HG03342 (cell line): ENCODE measurements at regions not wholly inside any gene's neighbourhood (a gene's known extent, or its start where the extent isn't known, plus 50 kb on each side); places are given as distances from the start of the nearest gene placed in this dataset.
"Not testable (repeated sequence)": the region's sequence is repeated elsewhere in the genome, so short reads cannot be mapped to it uniquely, and the experiment has no call there.

Experiments
- ATAC-seq: cut with Tn5 transposase; IDR thresholded peaks from one replicate; pipeline ENCODE4 v1.9.1; 2021; ENCODE audit warnings: mild to moderate bottlenecking, moderate library complexity; ENCODE audit not compliant: unreplicated experiment

DNA sequence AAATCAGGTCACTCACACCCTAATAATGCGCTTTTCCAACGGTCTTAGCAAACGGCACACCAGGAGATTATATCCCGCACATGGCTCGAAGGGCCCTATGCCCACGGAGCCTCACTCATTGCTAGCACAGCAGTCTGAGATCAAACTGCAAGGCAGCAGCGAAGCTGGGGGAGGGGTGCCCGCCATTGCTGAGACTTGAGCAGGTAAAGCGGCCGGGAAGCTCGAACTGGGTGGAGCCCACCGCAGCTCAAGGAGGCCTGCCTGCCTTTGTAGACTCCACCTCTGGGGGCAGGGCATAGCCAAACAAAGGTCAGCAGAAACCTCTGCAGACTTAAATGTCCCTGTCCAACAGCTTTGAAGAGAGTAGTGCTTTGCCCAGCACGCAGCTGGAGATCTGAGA, 432.4 kb upstream of the ADAMTS9 start:
- ATAC-seq: not testable (repeated sequence)

DNA sequence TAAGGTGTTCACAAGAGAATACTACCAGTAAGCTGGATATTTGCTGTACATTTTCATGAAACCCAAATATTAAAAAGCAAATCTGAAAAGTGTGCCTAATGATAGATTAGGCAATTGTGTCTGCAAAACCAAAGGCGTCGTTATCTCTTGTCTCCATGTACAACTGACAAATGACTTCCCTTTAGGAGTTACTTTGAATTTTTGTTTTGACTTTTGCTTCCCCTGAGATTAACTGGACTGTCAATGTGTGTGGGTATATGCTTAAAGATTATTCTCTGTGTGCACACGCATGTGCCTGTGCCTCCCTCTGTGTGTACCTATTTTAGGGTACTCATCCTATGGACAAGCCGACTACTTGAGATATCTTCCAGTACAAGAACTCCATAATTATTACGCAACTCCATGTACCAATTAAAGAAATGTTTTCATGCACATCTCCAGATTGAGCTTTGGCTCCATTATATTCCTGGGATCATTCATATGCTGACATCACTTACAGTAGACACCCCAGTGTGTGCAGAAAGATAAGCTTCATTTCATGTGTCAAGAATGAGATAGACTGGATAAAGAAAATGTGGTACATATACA, 431.2 kb upstream of the ADAMTS9 start:
- no peak for ATAC-seq

DNA sequence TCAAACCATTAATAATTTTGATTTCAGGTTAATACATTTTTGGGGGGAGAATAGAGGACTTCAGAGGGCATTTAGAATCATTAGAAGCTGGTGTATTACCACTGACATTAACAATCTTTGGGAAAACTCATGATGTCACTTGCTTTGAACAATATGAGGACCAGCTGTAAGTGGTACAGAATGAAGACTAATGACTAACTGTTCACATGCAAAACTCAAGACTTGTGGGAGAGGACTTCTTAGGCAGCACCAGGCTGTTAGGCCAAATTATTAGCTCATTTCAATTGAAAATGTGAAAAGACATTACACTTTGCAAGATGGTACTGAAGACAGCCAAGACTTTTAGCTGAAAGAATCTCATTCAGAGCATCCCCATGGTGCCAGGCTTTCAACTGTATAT, 426.2 kb upstream of the ADAMTS9 start:
- ATAC-seq: no peak

DNA sequence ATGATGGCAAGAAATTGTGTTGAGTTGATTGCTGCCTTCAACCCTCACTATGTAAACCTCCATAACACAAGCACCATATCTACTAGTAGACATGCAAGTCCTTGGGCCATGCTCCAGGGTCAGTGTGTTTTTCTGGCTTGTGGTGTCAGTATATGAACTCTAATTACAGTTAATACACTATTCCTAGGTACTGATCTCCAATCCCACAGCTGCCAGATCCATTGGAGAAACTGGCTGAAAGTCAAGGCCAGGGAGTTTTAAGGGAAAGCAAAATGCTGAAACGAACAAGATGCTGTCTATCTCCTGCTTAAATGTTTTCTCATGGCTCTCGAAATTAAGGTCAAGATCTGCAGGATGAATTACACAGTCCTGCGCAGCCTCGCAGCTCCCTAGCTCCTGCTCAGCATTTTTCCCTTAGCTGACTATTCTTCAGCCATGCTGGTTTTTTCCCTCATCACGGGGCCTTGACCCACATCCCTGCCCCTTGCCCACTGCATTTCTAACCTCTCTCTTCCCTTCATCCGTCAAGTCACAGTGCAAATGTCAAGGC, 425.0 kb upstream of the ADAMTS9 start:
- no peak for ATAC-seq

DNA sequence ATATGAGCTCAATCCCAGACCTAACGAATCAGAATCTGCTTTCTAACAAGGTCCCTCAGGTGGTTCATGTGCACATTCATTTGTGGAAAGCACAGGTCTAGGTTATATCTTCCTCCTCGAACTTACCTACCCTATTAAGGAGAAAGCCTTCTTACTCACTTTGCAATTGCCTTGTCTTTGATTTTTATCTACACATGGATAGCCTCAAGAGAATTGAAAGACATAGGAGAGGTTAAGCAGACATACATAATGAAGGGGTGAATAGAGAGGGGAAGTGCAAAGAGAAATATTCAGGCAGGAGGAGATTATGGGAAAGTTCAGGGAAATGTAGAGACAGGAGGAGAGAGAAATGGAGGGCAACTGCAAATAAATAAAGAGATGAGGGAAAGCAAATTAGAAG, 422.9 kb upstream of the ADAMTS9 start:
- ATAC-seq: no peak

DNA sequence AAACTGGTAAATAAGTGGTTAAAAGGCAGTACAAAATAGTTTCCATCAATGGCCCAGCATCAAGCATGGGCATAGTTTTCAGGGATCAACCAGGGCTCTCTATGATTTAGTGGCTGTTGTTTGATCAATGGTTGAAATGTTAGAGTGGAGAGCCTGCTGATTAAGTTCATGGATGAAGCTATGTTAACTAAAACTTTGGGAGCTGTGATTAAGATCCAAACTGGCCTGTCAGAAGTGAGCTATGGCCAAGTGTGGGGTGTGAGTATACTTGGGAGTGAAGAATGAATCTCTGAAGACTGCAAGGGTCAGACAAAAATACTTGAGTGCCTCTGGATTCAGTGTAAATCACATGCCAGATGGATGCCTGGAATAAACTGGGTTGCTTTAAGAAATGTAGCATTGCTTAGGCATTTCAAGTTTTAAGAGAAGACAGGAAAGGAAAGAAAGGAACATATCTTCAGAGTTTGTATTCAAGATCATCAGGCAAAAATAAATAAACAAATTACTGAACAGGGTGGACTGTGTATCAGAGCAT, 422.2 kb upstream of the ADAMTS9 start:
- no peak for ATAC-seq

DNA sequence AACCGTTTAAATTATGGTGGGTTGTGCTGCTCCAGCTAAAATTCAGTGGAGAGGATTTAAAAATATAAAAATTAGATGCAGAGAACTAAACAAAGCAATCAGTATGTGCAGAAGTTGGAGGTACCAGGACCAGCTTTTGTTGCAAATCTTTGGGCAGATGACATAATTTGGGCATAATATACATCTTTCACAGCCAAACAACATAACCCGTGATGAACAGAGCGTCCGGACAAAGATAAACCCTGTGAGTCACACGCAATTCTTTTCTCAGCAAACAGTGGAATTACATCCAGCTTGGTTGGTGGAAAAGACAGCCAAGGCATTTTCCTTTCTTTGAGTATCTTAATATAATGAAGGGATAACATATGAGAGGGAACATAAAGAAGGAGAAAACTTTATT, 419.4 kb upstream of the ADAMTS9 start:
- no peak for ATAC-seq

DNA sequence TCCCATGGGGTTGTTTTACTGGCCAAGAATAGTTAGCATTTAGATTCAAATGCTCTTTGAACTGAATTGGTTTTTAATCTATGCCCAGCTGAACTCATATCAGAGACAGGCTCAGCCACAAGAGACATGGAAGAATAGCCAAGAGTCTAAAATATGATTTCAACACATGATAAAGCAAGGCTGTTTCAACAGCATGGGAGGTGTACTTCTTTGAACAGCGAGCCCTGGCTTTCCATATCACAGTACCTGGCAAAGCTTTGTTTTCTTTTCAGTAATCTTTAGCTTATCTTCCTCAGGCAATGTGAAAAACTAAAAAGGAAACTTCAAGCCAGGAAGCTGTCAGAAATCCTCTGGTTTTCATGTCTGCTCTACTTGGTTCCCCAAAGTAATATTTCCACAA, 413.6 kb upstream of the ADAMTS9 start:
- ATAC-seq: no peak

DNA sequence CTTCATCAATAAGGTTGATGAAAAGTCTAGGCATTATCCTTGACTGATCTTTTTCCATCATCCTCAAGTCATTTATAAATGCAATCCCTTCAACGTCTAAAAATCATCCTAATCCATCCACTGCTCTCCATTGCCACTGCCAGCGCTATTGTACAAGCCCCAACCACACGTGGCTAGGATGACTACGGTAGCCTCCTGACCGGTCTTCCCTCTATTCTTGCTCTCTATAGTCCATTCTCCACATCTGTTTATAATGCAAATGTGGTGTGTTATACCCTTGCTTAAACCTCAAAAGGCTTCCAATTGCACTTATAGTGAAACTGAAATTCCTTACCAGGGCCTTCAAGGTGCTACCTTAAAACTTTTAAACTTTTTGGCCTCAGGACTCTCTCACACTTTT, 410.6 kb upstream of the ADAMTS9 start:
- no peak for ATAC-seq

DNA sequence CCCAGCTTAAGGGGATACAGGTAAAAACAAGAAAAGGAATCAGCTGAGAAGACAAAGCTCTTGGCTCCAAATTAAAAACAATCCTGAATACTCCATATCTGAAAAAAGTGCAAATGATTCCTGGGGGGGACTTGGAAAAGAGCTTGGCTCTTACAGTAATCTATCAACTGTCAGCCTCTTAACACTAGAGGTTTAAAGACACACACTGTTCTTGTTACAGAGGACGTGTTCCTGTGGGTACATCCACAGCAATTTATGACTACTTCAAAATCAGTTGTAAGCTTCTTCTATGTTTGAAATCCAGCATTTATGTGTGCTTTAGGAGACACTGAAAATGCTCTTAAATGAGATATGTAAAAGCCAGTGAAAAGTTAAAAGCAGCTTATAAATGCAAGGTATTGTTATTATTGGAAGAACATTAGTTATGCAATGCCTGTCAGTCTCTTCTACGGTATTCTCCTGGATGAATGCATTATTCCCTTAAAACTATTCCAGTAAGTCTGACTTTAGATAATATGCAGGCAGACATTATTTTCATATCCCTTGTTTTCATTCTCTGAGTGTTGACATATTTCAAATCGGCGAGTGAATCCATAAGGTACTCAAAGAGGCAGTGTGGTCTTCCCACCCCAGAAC, 408.4 kb upstream of the ADAMTS9 start:
- no peak for ATAC-seq

DNA sequence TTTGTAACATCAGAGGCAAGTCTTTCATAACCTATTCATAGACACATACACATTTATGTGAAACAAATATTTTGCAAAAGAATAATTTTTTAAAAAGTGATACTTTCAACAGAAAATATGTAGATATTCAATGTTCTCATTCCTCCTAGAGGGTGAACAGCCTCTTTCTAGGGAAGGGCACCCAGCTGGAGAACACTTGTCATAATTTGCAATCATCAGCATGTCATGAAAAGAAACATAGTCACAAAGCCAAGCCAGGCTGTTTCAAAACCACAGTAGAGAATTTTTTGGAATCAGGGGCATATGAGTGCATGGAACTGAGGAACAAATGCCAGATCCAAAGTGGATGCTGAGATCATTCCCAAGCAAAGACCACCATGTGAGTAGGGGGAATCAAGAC, 406.9 kb upstream of the ADAMTS9 start:
- no peak for ATAC-seq

DNA sequence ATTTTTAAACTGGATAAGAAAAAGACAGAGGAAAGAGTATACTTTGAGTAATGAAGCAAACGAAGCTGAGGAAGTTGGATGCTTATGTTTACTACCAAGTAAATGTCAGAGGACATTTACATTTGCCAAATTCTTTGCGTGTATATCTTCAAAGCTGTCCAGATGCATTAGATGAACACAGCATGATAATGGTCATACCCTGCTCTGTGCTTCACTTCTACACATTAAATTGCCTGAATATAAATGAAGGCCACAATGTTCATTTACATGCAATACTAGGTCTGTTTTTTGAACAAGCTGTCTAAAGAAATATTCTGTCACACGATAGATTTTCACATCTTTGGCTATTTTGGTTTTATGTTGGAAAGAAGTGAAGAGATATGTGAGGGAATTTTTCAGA, 405.8 kb upstream of the ADAMTS9 start:
- ATAC-seq: no peak

DNA sequence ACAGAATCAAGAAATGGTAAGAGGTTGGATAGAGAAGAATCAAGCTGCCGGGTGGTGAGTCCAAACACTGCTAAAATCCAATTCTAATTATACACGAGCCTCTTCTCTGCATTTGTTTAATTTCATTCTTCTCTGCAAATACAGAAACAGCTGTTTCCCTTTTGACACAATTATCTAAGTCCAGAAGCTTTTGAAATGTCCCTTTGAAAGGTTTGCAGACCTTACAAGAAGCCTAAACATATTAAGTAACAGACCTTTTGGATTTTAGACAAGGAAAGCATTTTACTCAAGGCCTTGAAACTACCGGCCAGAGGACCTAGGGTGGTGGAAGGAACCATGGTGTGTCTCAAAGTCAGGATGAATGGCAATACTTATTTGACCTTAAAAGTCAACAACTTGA, 403.8 kb upstream of the ADAMTS9 start:
- no peak for ATAC-seq

DNA sequence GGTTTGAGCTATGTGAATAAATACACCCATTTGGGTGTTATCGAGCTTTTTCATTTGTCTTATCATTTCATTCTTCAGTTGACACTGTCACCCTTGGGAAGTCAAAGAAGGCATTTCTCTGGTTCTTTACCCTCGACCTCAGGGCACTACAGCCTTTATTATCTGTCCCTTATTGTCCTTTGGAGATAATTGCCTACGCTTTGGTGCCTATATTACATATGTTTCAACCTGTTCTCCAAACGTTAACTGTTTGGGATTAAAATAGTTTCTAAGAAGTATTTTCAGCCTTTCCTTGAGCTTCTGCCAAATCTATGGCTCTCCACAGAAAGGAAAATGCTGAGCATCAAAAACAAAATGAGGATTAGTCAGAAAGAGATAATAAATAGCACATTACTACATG, 395.4 kb upstream of the ADAMTS9 start:
- no peak for ATAC-seq

DNA sequence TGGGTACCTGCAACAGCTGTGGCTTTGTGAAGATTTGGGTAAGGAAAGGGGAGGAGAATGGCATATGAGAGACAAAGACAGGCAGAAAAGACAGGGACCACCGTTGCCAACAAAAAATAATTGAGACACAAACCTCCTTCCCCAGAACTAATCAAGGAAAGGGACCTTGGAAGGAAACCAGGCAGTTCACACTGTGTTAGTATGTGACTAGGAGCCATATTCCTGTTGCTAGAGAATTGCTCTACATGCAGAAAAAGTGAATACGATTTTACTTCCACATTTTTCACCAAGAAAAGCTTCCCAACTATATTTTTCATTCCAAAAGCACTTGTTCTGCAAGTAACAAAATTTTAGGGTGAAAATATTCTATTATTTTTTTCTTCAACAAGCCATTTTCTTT, 393.7 kb upstream of the ADAMTS9 start:
- ATAC-seq: no peak

DNA sequence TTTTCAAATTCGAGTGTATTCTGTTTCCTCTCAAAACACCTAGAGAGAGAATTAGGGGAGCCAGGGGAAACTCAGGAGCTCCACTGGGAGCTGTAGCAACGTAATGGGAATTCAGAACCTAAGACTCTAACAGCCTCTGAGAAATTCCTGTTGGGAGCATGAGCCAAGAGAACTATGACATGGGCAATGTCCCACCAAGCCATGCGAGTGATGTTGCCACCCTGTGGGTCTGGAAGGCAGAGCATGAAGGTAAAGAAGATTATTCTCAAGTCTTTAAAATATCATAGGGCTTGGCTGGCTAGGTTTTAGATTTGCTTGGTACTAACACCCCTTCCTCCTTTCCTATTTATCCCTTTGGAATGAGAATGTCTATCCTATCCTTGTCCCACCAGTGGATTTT, 392.6 kb upstream of the ADAMTS9 start:
- no peak for ATAC-seq

DNA sequence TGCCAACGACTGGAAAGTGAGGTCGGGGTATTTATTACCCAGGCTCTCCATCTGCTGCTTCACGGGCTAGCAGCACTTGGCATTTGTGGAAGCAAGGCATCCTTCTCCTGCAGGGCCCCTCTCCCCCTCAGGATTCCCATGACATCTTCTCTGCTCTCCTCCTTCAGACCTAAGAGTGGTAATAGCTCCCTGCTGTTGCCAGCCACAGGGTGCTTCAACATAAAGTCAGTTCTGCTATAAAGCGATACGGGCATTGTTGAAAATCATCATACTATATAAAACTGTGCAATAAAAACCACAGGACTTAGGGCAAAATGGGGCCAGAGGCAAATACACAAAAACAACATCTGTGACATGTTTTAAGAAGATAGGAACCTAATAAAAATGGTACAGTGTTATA, 391.8 kb upstream of the ADAMTS9 start:
- no peak for ATAC-seq

DNA sequence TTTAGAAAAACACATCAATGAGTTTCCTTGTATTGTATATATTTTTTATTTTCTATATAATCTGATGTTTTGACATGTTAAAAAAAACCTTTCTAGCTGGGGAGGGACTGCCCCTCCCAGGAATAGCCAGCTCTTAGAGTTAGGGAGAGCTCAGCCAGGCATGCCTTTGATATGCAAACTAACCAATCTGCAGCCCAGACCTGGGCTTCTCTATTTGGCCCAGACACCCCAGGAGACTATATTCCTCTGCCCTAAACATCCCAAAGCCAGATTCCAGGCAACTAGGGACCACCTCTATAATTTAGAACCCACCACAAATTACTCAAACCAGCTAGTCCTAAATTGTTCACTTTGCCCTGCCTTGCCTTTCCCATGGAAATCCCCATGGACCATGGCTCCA, 390.9 kb upstream of the ADAMTS9 start:
- no peak for ATAC-seq

DNA sequence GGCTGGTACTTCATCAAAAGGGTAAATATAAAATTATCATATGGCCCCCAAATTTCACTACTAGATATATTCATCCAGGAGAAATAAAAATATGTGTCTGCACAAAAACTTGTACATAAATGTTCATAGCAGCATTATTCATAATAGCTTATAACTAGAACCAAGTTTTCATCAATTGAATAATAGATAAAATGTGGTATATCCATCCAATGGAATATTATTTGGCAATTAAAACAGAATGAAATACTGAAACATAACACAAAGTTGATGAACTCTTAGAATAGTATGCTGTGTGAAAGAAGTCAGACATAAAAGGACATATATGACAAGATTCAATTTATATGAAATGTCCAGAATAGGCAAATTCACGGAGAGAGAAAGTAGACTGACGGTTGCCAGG, 389.3 kb upstream of the ADAMTS9 start:
- no peak for ATAC-seq

DNA sequence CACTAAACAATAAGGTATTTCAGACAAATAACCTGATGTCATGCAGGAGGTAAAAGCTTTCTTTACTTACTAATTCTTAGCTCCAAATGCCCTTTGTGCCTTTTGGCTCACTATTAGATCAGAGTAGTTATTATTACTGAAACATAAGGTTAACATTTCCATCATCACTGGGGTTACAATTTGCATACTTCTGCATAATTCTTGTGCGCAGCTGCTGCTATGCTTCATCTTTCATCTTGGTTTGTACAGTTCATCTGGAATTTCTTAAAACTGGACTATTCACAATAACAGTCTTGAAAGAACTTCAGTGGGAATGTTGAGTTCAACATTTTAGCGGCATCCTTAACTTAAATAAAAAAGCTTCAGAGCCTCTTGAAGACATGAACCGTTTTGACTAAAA, 383.2 kb upstream of the ADAMTS9 start:
- ATAC-seq: no peak

DNA sequence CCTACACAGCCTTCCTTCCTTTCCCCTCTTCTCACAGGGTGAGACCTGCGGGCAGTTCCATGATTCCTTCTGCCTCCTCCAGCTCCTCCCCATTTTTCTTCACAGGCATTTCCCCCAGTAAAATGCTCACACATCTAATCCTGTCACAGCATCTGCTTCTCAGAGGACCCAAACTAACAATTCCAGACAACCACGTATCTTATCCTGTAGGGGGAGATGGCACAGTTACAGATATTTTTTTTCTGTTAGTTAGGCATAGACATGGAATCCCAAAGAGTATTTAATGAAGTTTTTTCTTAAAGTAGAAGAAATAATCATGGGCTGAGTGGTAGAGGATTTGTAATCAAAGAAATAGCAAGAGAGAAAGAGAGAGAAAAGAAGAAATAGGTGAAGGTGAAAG, 373.1 kb upstream of the ADAMTS9 start:
- ATAC-seq: no peak

DNA sequence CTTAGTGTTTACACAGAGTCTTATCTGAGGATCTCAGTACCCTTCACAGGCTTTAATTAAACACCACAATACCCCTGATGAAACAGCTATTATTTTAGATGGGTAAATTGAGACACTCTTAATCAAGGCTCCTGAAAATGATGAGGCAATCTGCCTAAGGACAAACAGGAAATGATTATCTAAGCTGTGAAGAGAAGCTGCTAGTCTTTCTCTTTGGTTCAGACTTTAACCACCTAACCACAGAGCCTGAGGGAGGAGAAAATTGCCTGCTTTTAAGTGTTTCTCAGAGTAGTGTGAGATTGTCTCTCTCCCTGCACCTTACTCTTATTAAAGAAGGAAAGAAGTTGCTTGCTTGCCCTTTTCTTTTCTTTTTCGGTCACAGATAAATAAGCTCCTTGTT, 364.3 kb upstream of the ADAMTS9 start:
- no peak for ATAC-seq

DNA sequence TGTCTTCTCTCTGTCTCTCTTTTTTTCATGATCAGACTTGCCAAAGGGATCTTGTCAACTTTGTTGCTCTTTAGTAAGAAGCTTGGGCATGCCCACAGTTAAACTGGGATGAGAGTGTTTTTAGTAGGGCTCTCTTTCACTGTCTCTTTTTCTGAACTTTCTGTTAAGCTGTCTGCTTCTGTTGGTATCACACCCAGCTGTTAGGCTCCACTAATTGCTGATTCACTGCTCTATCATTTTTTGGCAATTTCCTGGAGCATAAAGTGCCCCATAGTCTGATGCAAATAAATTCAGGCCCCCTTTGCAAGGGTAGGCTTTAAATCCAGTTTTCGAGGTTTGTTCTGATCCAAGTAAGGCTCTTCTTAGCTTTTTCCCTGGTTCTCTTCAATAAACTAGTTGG, 360.4 kb upstream of the ADAMTS9 start:
- no peak for ATAC-seq
